ENCODE measurements at regions not wholly inside any gene's neighbourhood (a gene's known extent, or its start where the extent isn't known, plus 50 kb on each side); places are given as distances from the start of the nearest gene placed in this dataset.

GRCh38 chrX:33465137-33465536, 253.8 kb upstream of the DMD start:
- DNase-seq (ENCODE audit: low read depth in 2 of 2) = no peak

DNA sequence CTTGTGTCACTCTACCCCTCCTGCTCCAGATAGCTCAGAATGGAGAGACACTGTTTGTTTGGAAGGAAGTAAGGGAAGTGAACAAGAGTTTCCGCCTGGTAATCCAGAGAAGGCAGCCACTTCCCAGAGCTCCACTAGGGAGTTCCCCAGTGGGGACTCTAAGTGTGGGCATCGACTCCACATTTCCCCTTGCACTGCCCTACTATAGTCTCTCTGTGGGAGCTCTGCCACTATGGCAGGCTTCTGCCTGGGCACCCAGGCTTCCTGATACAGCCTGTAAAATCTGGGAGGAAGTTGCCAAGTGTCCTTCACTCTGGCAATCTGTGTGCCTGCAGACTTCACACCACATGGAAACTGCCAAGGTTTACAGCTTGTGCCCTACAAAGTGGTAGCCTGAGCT, 245.8 kb upstream of the DMD start:
- DNase-seq (ENCODE audit: low read depth in 2 of 2) = no peak

- DNase-seq (ENCODE audit: low read depth in 2 of 2) = no peak
Measured at GRCh38 chrX:33447285-33447684, 235.9 kb upstream of the DMD start.

DNA sequence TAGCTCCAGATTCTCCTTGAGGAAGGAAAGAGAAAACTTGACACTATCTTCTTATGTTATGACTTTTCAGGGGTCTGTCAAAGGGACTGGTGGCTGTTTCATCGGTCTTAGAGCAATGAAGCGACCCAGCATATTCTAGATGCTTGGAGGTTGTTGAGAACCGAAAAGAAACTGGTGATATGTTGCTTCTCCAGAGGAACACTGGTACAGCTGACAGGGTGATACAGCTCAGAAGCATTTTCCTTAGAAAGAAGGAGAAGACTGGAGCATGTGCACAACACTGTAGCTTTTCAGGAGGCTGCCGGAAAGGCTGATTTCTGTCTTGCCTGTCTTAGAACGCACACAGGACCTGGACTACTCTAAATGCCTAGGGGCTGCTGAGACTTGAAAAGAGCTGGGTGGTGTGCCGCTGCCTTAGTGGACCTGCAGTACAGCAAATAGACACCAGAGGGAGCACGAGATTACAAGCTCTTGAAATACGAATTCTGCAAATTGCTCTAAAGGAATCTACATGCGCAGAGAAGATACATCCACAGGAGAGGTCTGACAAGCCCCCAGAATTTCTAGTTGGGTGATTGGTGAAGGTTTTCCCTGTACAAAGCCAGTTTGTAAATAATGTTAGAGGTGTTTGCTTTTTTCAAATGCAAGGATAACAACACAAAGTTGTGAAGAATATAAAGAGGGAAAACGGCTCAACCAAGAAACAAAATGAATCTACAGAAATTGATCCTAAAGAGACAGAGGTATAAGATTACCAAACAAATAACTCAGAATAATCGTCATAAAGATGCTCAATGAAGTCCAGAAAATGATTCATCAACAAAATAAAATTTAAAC, 223.1 kb upstream of the DMD start:
- peak in 1 of 2 experiments; percentile 1 for DNase-seq (ENCODE audit: low read depth in 2 of 2)

DNA sequence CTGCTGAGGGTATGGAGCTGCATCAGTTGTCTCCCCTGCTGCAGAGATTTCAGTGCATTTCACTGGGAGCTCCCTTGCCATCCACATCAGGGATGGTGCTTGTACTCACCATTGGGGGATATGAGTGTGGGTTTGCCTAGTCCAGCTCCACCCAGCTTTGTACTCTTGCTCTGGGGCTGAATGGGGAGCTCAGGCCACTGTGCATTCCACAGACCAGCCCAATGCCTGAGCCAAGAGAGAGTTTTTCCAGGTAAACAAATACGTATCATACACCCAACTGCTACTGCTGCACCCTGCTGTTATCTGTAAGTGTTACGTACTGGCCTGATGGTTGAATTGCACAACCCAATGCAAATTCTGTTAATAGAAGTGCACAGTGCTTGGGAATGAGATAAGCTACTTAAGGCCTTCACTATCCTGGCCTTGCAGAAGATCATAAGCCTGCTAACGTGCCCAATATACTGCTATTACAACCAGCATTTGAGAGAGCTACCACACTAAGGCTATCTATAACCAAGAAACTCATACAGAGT, 205.0 kb upstream of the DMD start:
- DNase-seq (ENCODE audit: low read depth in 2 of 2) = no peak

- DNase-seq (ENCODE audit: low read depth in 2 of 2) = no peak
Measured at GRCh38 chrX:33415459-33415858, 204.1 kb upstream of the DMD start.

GRCh38 chrX:33385546-33385945, 174.2 kb upstream of the DMD start:
- no peak for DNase-seq (ENCODE audit: low read depth in 2 of 2)

- no peak for DNase-seq (ENCODE audit: low read depth in 2 of 2)
Measured at GRCh38 chrX:33379839-33380238, 168.5 kb upstream of the DMD start.

DNA sequence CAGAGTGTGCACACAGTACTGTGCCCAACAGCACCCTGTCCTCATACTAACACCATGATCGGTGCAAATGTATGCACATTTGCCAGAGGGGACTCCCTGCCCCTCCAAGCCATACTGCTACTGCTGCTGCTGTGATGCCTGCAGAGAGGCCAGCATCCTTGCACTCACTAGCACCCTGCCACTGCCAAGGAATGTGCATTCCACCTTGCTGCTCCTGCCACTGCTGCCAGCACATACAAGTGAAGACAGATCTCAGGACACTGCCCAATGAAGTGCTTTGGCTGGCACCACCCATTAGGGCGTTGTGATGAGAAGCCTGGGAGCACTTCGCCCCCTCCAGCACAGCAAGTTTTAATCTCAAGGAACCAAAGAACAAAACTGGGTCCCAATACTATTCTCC, 146.3 kb upstream of the DMD start:
- DNase-seq (ENCODE audit: low read depth in 2 of 2) = no peak

GRCh38 chrX:33339219-33339618, 127.9 kb upstream of the DMD start:
- no peak for DNase-seq (ENCODE audit: low read depth in 2 of 2)

DNA sequence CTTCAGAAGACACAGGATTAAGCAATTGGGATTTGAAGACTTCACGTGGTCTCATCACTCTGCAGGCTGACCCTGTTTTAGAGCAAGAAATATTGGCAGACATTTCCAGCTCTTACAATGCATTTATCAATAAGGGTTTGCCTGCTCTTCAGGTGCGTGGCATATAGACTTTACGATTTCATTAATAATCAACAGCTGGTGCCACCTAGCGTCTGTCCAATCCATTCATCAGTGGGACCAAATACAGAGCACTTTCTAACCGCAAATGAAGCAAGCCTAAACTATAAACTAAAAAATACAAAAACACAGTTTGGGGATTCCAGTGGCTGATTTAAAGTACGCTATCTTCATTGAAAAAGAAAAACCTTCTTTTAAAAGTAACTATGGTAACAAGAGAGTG, 125.4 kb upstream of the DMD start:
- no peak for DNase-seq (ENCODE audit: low read depth in 2 of 2)

GRCh38 chrX:33333271-33333670, 121.9 kb upstream of the DMD start:
- no peak for DNase-seq (ENCODE audit: low read depth in 2 of 2)

DNA sequence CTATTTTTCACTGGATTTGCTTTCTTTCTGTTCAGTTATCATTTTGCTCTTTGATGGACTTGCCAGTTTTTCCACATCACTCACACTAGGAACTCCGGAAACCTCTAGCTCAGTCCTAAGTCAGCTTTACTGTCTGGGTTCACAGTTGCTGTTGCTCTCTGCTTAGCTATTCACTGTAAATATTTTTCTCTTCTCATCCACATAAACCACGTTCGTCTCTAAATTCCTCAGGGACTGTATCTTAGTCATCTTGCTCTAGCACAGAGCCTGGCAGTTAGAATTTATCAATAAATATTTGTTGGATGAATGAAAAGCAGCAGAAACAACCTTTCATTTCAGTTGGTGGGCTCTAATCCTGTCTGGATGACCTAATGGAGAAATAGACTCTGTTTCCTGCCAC, 119.4 kb upstream of the DMD start:
- DNase-seq (ENCODE audit: low read depth in 2 of 2) = no peak

GRCh38 chrX:33324099-33324498, 112.8 kb upstream of the DMD start:
- no peak for DNase-seq (ENCODE audit: low read depth in 2 of 2)

- DNase-seq (ENCODE audit: low read depth in 2 of 2) = peak; percentile 50 to 56
Measured at GRCh38 chrX:33307911-33308354, 96.6 kb upstream of the DMD start.

DNA sequence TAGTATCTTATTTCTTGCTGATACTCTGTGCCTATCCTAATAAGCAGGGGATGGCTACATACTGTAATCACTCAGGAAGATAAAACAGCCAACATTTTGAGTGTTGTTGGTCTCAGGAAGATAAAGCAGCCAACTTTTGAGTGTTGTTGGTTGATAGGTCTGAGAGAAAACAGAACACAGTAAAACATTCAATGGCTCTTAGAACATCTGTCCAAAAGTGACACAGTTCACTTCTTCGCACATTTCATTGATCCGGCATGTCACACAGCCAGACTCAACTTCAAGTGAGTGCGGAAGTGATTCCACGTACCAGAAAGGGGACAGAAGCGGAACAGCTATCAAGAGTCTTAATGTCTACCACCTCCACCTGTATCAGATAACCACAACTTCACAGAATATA, 87.3 kb upstream of the DMD start:
- no peak for DNase-seq (ENCODE audit: low read depth in 2 of 2)

- no peak for DNase-seq (ENCODE audit: low read depth in 2 of 2)
Measured at GRCh38 chrX:33285550-33285949, 74.2 kb upstream of the DMD start.

DNA sequence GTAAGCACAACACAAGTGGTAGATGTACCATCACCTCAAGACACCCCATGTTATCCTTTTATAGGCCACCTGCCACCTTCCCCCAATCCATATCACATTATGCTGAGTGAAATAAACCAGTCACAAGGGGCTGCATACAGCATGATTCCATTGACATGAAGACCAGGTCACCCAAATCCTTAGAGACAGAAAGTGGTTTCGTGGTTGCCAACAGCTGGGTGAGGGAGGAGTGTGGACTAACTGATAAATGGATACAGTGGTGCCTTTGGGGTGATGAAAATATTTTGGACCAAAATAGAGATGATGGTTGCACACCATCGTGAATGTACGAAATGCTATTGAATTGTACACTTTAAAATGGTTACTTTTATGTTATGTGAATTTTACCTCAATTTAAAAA, 65.7 kb upstream of the DMD start:
- DNase-seq (ENCODE audit: low read depth in 2 of 2) = no peak

DNA sequence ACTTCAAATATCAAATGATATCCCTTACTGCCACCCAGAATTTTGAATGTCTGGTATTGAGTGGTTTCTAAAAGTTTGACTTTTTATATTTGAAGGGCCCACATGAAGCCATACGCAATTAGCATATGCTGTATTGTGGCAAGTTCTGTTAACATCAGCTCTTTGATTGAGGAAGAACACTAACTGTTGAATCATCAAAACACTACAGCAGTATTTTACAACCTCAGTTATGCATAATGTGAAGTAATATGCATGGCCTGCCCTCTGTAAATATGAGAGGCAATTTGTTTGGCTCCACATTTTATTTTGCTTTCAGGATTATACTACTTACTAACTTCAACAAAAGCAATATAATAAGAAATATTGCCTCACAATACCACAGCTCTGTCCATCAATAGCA, 62.2 kb upstream of the DMD start:
- no peak for DNase-seq (ENCODE audit: low read depth in 2 of 2)

DNA sequence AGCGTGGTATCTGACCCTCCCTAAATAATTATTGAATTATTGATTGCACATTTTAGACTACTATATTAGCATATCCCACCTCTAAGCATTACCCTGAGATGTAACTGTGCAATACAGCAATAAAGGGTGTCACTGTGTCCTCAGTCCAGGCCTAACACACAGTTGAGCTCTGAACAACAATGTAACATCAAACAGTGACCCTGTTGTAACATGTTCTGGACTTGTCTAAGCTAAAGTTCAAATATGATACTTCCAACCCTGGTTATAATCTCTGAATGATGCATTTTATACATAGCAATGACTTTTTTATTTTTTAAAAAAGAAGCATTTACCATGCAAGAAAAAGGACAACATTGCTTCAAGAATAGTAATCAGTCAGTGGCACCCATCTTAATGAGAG, 61.6 kb upstream of the DMD start:
- no peak for DNase-seq (ENCODE audit: low read depth in 2 of 2)
